Fibroblast of pulmonary artery (primary cell): ENCODE measurements at regions not wholly inside any gene's neighbourhood (a gene's known extent, or its start where the extent isn't known, plus 50 kb on each side); places are given as distances from the start of the nearest gene placed in this dataset.
"Not testable (repeated sequence)": the region's sequence is repeated elsewhere in the genome, so short reads cannot be mapped to it uniquely, and the experiment has no call there.

Source experiments
- DNase-seq: peaks from one replicate; pipeline ENCODE4 v3.0.0-alpha.2; 2010; ENCODE audit warnings: low read depth
- H3K4me3 ChIP-seq: replicated peaks from 2 replicates; pipeline ENCODE4 v1.5.1; 2011; ENCODE audit warnings: low read depth, mild to moderate bottlenecking, control low read depth, low read length, moderate library complexity
- CTCF ChIP-seq: IDR thresholded peaks from 2 replicates; pipeline ENCODE4 v1.5.1; 2011; ENCODE audit warnings: mild to moderate bottlenecking, control low read depth, low read length, inconsistent platforms; ENCODE audit errors: missing control alignments

- TF ChIP-seq CTCF: no peak
- no peak for DNase-seq
- H3K4me3 ChIP-seq: no peak overlapping the region
Observed at GRCh38 chr15:59896663-59897074, 107.4 kb upstream of the FOXB1 start.

- no peak for TF ChIP-seq CTCF
- DNase-seq: no peak
- H3K4me3 ChIP-seq: no peak overlapping the region
Observed at GRCh38 chr15:59894835-59895234, 109.3 kb upstream of the FOXB1 start.

GRCh38 chr15:59892985-59893384, 111.1 kb upstream of the FOXB1 start:
- DNase-seq: peak; percentile 40
- no peak for TF ChIP-seq CTCF

GRCh38 chr15:59887870-59888269, 116.2 kb upstream of the FOXB1 start:
- not testable (repeated sequence) for H3K4me3 ChIP-seq

More at GRCh38 chr15:59892985-59893384, 111.1 kb upstream of the FOXB1 start:
- no peak overlapping the region for H3K4me3 ChIP-seq

GRCh38 chr15:59887211-59887610, 116.9 kb upstream of the FOXB1 start:
- DNase-seq: no peak
- H3K4me3 ChIP-seq: no peak overlapping the region
- TF ChIP-seq CTCF: no peak

More at GRCh38 chr15:59887870-59888269, 116.2 kb upstream of the FOXB1 start:
- not testable (repeated sequence) for DNase-seq

- no peak for TF ChIP-seq CTCF
- H3K4me3 ChIP-seq: no peak overlapping the region
- no peak for DNase-seq
Observed at GRCh38 chr15:59886441-59886840, 117.7 kb upstream of the FOXB1 start.

- H3K4me3 ChIP-seq: no peak overlapping the region
- DNase-seq: peak; percentile 11
- no peak for TF ChIP-seq CTCF
Observed at GRCh38 chr15:59885832-59886231, 118.3 kb upstream of the FOXB1 start.
